Mesenchymal stem cell (in vitro differentiated cells and primary cell): ENCODE measurements at regions not wholly inside any gene's neighbourhood (a gene's known extent, or its start where the extent isn't known, plus 50 kb on each side); places are given as distances from the start of the nearest gene placed in this dataset.

Experiments
- DNase-seq: peaks from one replicate; pipeline ENCODE4 v3.0.0-alpha.2; 2013
- H2AFZ ChIP-seq: one replicate; pipeline ENCODE4 v1.6.1; 2013; ENCODE audit warnings: low read depth, mild to moderate bottlenecking, control low read depth, inconsistent platforms, low read length, moderate library complexity
- H2AK5ac ChIP-seq: 2 replicates; pipeline ENCODE4 v1.6.1; 2013; ENCODE audit warnings: low read length, moderate library complexity, mild to moderate bottlenecking, inconsistent platforms; ENCODE audit not compliant: severe bottlenecking
- H2BK120ac ChIP-seq: one replicate; pipeline ENCODE4 v1.6.1; 2013; ENCODE audit warnings: low read depth, mild to moderate bottlenecking, inconsistent platforms, low read length, moderate library complexity
- H2BK12ac ChIP-seq, 2 experiments: one replicate each; pipeline ENCODE4 v1.6.1; 2013; ENCODE audit warnings: inconsistent platforms in 2 of 2, low read length in 2 of 2, mild to moderate bottlenecking in 2 of 2, moderate library complexity in 2 of 2, control low read depth in 1 of 2
- H2BK15ac ChIP-seq: one replicate; pipeline ENCODE4 v1.6.1; 2013; ENCODE audit warnings: mild to moderate bottlenecking, low read depth, inconsistent platforms; ENCODE audit not compliant: poor library complexity, severe bottlenecking
- H2BK5ac ChIP-seq: 2 replicates; pipeline ENCODE4 v1.6.1; 2013; ENCODE audit warnings: low read depth, mild to moderate bottlenecking, low read length, control low read depth, inconsistent platforms; ENCODE audit not compliant: poor library complexity, severe bottlenecking
- H3K14ac ChIP-seq, 2 experiments: one replicate each; pipeline ENCODE4 v1.6.1; 2013; ENCODE audit warnings: inconsistent platforms in 2 of 2, low read length in 2 of 2, control low read depth in 1 of 2, mild to moderate bottlenecking in 1 of 2, moderate library complexity in 1 of 2
- H3K18ac ChIP-seq, 2 experiments: one replicate each; pipeline ENCODE4 v1.6.1; 2013; ENCODE audit warnings: inconsistent platforms in 2 of 2, low read length in 2 of 2, control low read depth in 1 of 2, low read depth in 1 of 2, mild to moderate bottlenecking in 1 of 2
- H3K23ac ChIP-seq, 2 experiments: one replicate each; pipeline ENCODE4 v1.6.1; 2013; ENCODE audit warnings: inconsistent platforms in 2 of 2, low read length in 2 of 2, mild to moderate bottlenecking in 2 of 2, moderate library complexity in 2 of 2, control low read depth in 1 of 2
- H3K27ac ChIP-seq: 2 replicates; pipeline ENCODE4 v1.5.1; 2013; ENCODE audit warnings: mild to moderate bottlenecking, moderate library complexity, low read length, control low read depth, inconsistent platforms; ENCODE audit not compliant: poor library complexity, severe bottlenecking
- H3K27me3 ChIP-seq, 2 experiments: 2 replicates each; pipeline versions ENCODE4 v1.6.1 to v1.7.0; 2013; ENCODE audit warnings: low read length in 2 of 2, mild to moderate bottlenecking in 2 of 2, moderate library complexity in 2 of 2, control low read depth in 1 of 2, inconsistent platforms in 1 of 2; ENCODE audit not compliant: control insufficient read depth in 1 of 2, insufficient read depth in 1 of 2
- H3K36me3 ChIP-seq, 2 experiments: 2 replicates each; pipeline versions ENCODE4 v1.6.1 to v1.7.0; 2013; ENCODE audit warnings: low read length in 2 of 2, control low read depth in 1 of 2, inconsistent platforms in 1 of 2, low read depth in 1 of 2, mild to moderate bottlenecking in 1 of 2; ENCODE audit not compliant: insufficient read depth in 2 of 2, control insufficient read depth in 1 of 2
- H3K4ac ChIP-seq, 2 experiments: one replicate each; pipeline ENCODE4 v1.6.1; 2013; ENCODE audit warnings: inconsistent platforms in 2 of 2, low read length in 2 of 2, mild to moderate bottlenecking in 2 of 2, moderate library complexity in 2 of 2, control low read depth in 1 of 2, low read depth in 1 of 2
- H3K4me1 ChIP-seq: 2 replicates; pipeline ENCODE4 v1.6.1; 2013; ENCODE audit warnings: low read depth, low read length, control low read depth; ENCODE audit not compliant: control insufficient read depth, insufficient read depth
- H3K4me2 ChIP-seq: 2 replicates; pipeline ENCODE4 v1.6.1; 2013; ENCODE audit warnings: low read length, mild to moderate bottlenecking, inconsistent platforms; ENCODE audit not compliant: poor library complexity, severe bottlenecking
- H3K4me3 ChIP-seq, 2 experiments: 2 replicates each; pipeline versions ENCODE4 v1.5.1 to v1.7.0; 2013; ENCODE audit warnings: low read length in 2 of 2, mild to moderate bottlenecking in 2 of 2, control low read depth in 1 of 2, low read depth in 1 of 2; ENCODE audit not compliant: insufficient read depth in 1 of 2
- H3K79me1 ChIP-seq: replicated peaks from 2 replicates; pipeline ENCODE4 v1.6.1; 2013; ENCODE audit warnings: mild to moderate bottlenecking, control low read depth, low read length, inconsistent platforms; ENCODE audit not compliant: poor library complexity, severe bottlenecking
- H3K9ac ChIP-seq: 2 replicates; pipeline ENCODE4 v1.7.0; 2013; ENCODE audit warnings: mild to moderate bottlenecking, low read length, moderate library complexity
- H3K9me3 ChIP-seq: 2 replicates; pipeline ENCODE4 v1.7.0; 2013; ENCODE audit warnings: mild to moderate bottlenecking, low read length; ENCODE audit not compliant: control insufficient read depth
- H4K8ac ChIP-seq: one replicate; pipeline ENCODE4 v1.6.1; 2013; ENCODE audit warnings: inconsistent platforms, mild to moderate bottlenecking, low read length, moderate library complexity
- H4K91ac ChIP-seq: one replicate; pipeline ENCODE4 v1.6.1; 2013; ENCODE audit warnings: mild to moderate bottlenecking, low read length, inconsistent platforms
- WGBS: methylation state at CpG from one replicate; pipeline ENCODE4 v1.1.7; 2013; ENCODE audit warnings: mixed read lengths; 5-methylcytosine and 5-hydroxymethylcytosine counted together

DNA sequence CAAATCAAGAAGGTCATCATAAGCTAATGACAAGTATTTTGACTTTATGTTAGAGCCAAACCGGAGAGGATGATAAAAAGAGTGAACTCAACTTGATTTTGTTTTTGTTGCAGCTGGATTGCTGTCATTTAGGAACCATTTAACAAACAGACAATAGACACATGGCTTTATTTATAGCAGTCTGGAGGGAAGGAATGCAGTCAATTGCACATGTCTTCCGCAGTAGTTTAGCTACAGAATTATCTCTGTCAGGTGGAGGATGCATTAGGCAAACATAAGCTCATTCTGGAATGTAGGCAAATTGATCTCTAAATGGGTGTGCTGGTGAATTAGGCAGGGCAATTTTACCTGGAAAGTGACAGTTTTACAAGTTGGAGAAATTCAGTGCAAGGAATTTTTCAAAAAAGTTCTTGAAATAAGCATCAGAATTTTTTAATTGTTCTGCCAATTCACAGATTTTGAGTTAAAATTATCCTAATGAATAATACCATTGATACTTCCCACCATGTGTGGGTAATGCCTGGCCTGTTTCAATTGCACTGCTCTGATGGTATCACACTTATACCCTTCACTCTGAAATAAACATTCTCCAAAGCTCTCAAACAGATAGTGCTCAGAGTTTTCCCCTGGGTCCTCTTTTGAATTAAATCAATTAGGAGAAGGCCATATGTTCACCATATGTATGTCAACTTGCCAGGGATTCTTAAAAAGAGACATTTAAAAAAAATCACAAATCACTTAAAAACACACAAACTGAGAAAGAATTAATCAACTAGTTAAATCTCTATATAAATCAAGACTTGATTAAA lies 318.3 kb downstream of the NDFIP2 start:
- H2AFZ ChIP-seq: no peak overlapping the region
- H3K36me3 ChIP-seq: no peaks in the 10 kb centered on the region
- H3K9me3 ChIP-seq: no peaks in the 10 kb centered on the region
- H4K8ac ChIP-seq: no peak overlapping the region
- H3K14ac ChIP-seq: no peak overlapping the region
- no peak overlapping the region for H2BK5ac ChIP-seq
- no peak overlapping the region for H2BK120ac ChIP-seq
- no peak overlapping the region for H3K4me3 ChIP-seq
- H3K4me1 ChIP-seq: peaks cover 5% of the 10 kb centered on the region
- no peak overlapping the region for H2BK15ac ChIP-seq
- no peak overlapping the region for H4K91ac ChIP-seq
- H3K9ac ChIP-seq: no peak overlapping the region
- peak; percentile 47 for DNase-seq
- H3K27ac ChIP-seq: no peak overlapping the region
- no peak overlapping the region for H3K18ac ChIP-seq
- no peak overlapping the region for H3K4ac ChIP-seq
- H3K4me2 ChIP-seq: no peak overlapping the region
- H2AK5ac ChIP-seq: no peak overlapping the region
- 0% methylated on average over 2 of the region's 2 CpGs for WGBS
- no peak overlapping the region for H2BK12ac ChIP-seq
- no peaks in the 10 kb centered on the region for H3K79me1 ChIP-seq
- H3K27me3 ChIP-seq: no peaks in the 10 kb centered on the region
- no peak overlapping the region for H3K23ac ChIP-seq

DNA sequence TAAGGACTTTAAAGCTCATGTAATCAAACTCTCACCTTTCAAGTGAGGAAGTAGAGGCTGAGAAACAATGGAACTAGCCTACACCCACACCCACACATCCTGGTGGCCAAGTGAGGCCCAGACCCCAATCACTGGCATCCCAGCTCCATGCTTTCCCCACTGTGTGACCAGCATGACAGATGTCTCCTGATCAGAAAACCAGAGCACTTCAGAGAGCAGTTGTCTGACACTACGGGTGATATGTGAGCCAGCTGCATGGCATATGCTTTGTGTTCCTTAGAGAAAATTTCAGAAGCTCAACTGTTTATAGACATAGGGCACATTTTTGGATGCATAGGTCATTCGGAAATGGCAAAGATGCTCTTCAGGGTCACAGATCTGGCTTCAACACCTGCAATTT lies 315.2 kb downstream of the NDFIP2 start:
- Histone ChIP-seq H3K9me3 (no peaks in the 10 kb centered on the region), H2BK120ac (no peak overlapping the region), H4K91ac (no peak overlapping the region), H3K79me1 (no peaks in the 10 kb centered on the region), H4K8ac (no peak overlapping the region), H3K4me1 (no peaks in the 10 kb centered on the region), H3K23ac (no peak overlapping the region), H3K14ac (no peak overlapping the region), H3K4ac (no peak overlapping the region), H3K18ac (no peak overlapping the region), H3K4me2 (no peak overlapping the region), H2AK5ac (peak overlapping the region; percentile 88), H2BK15ac (no peak overlapping the region), H3K27me3 (no peaks in the 10 kb centered on the region), H2BK12ac (no peak overlapping the region), H2AFZ (no peak overlapping the region), H2BK5ac (no peak overlapping the region), H3K27ac (no peak overlapping the region), H3K4me3 (no peak overlapping the region), H3K9ac (no peak overlapping the region), H3K36me3 (no peaks in the 10 kb centered on the region)
- 52% methylated on average over 2 of the region's 2 CpGs for WGBS
- DNase-seq: no peak

DNA sequence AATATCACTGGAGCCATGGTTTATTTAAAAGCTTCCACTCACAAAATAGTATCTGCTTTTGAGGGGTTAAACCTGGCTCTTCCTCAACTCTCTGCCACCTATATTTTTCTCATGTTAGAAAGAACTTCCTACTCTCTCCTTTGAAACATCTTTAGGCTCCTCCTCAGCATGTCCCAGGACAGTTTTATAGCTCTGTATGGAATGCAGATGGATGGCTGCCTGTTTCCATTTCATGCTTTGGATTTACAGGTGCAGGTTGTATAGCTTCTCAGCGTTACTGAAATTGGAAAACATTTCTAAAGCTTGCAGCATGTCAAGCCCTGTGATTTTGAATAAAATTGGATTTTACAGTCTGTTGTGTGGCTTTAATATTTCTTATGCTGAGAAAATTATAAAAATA lies 314.0 kb downstream of the NDFIP2 start:
- Histone ChIP-seq H3K9ac (no peak overlapping the region), H4K8ac (no peak overlapping the region), H3K27ac (no peak overlapping the region), H3K36me3 (no peaks in the 10 kb centered on the region), H2AK5ac (no peak overlapping the region), H2BK15ac (no peak overlapping the region), H3K4me2 (no peak overlapping the region), H3K23ac (no peak overlapping the region), H2AFZ (no peak overlapping the region), H3K79me1 (no peaks in the 10 kb centered on the region), H2BK5ac (no peak overlapping the region), H3K27me3 (no peaks in the 10 kb centered on the region), H3K14ac (no peak overlapping the region), H3K4ac (no peak overlapping the region), H2BK120ac (no peak overlapping the region), H3K18ac (no peak overlapping the region), H2BK12ac (no peak overlapping the region), H3K4me3 (no peak overlapping the region), H4K91ac (no peak overlapping the region), H3K9me3 (no peaks in the 10 kb centered on the region), H3K4me1 (no peaks in the 10 kb centered on the region)
- 50% methylated on average over 1 of the region's 1 CpG for WGBS
- DNase-seq: no peak

GRCh38 chr13:79792716-79793115 lies 311.8 kb downstream of the NDFIP2 start:
- Histone ChIP-seq H3K36me3 (no peaks in the 10 kb centered on the region), H4K8ac (no peak overlapping the region), H3K4me3 (no peak overlapping the region), H3K4ac (no peak overlapping the region), H3K14ac (no peak overlapping the region), H2AFZ (no peak overlapping the region), H3K9me3 (peaks cover 9% of the 10 kb centered on the region), H3K79me1 (no peaks in the 10 kb centered on the region), H3K27ac (no peak overlapping the region), H3K23ac (no peak overlapping the region), H3K27me3 (no peaks in the 10 kb centered on the region), H3K4me2 (no peak overlapping the region), H2BK12ac (no peak overlapping the region), H2AK5ac (no peak overlapping the region), H3K9ac (no peak overlapping the region), H4K91ac (no peak overlapping the region), H2BK15ac (no peak overlapping the region), H2BK5ac (no peak overlapping the region), H3K18ac (no peak overlapping the region), H3K4me1 (no peaks in the 10 kb centered on the region), H2BK120ac (no peak overlapping the region)
- DNase-seq: no peak
